ENCODE measurements at regions not wholly inside any gene's neighbourhood (a gene's known extent, or its start where the extent isn't known, plus 50 kb on each side); places are given as distances from the start of the nearest gene placed in this dataset.
"Not testable (repeated sequence)": the region's sequence is repeated elsewhere in the genome, so short reads cannot be mapped to it uniquely, and the experiment has no call there.

DNA sequence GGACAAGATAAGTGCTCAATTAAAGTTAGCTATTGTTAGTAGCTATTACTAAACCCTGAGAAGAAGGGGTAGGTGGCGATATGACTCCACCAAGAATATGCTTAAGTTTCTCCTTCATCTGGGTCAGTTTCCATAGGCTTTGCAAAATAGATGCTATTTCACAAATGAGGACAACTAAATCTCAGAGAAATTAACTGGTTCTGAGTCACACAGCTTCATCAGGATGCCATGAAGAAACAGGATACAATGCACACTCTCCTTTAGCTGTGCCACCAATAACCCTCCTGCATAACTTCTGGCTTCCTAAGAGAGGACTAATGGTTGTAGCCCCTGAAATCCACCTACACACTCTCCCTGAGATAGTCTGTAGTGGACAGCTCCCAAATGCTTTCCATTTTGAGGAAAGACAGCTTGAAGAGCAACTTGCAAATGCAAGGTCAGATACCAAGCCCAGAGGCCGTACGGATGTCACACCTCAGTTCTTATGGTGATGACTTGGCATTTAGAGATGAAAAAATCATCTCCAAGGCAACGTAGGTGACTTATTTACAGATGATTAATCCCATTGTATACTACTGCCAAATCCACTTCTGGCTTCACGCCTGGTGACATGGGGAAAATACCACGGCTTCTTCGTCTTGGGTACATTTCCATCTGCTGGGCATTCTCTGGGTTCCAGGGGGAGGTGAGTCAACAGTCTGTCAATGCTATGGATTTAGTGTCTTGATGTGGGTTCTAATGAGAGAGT, 251.4 kb upstream of the IL12B start:
- Histone ChIP-seq H3K27ac (no peak overlapping the region), H3K4me2 (no peak overlapping the region), H3K9ac (no peak overlapping the region), H3K9me3 (replicated peaks in 1 of 11) (peaks cover 0 to 9% (median 0%) of the 10 kb centered on the region in 11 experiments; a peak in 1 of 22 replicates), H4K20me1 (no peaks in the 10 kb centered on the region), H3K4me3 (no peak overlapping the region), H3K36me3 (no peaks in the 10 kb centered on the region), H3K4me1 (peaks cover 0 to 5% (median 0%) of the 10 kb centered on the region in 10 experiments; a peak in 3 of 20 replicates), H3K27me3 (no peaks in the 10 kb centered on the region)
- no peak for TF ChIP-seq Cebpa-rat (IDR thresholded peaks at IDR 0.05)

DNA sequence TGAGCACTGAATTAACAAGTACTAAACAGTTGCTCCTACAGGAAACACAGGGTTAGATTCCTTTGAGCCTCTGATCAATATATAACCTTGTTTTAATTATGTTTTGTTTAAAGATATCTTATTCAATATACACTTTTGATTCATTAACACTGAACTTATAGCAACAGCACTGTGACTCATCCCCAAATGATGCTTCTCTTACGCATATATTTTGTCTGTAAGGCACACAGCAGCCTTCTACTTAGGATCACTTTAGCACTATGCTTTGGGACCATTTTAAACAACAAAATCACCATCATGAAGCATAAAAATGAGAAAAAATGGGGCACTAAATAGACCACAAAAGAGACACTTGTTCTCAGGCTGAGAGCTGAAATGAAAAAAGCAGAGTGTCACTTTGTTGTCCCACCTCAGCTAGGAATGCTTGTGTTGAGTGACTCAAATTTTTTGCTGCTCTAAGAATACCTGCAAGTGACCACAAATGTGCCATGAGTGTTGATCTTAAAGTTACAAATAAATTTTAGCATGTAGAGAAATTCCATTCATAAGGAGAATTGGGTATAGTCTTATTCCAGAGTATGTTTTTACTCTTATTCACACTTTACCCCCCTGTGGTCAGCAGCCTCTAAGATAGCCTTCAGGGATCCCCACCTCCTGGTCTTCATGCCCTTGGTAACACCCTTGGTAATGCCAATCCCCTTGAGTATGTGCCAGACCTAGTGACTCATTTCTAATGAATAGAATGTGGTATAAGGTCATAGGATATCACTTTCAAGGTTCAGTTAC, 252.7 kb upstream of the IL12B start:
- no peaks in the 10 kb centered on the region for H3K36me3 ChIP-seq
- H3K4me3 ChIP-seq: no peak overlapping the region
- no peak overlapping the region for H3K27ac ChIP-seq
- H3K9ac ChIP-seq: no peak overlapping the region
- H4K20me1 ChIP-seq: no peaks in the 10 kb centered on the region
- no peaks in the 10 kb centered on the region for H3K4me1 ChIP-seq
- no peaks in the 10 kb centered on the region for H3K27me3 ChIP-seq
- H3K9me3 ChIP-seq (replicated peaks in 1 of 11): peaks cover 0 to 9% (median 0%) of the 10 kb centered on the region in 11 experiments; a peak in 1 of 22 replicates
- no peak for TF ChIP-seq Cebpa-rat (IDR thresholded peaks at IDR 0.05)
- H3K4me2 ChIP-seq: no peak overlapping the region

GRCh38 chr5:159586921-159587320, 256.6 kb upstream of the IL12B start:
- H3K9ac ChIP-seq: no peak overlapping the region
- no peak overlapping the region for H3K4me3 ChIP-seq
- no peak overlapping the region for H3K4me2 ChIP-seq
- H3K36me3 ChIP-seq: no peaks in the 10 kb centered on the region
- H4K20me1 ChIP-seq: no peaks in the 10 kb centered on the region
- H3K27ac ChIP-seq: no peak overlapping the region
- peaks cover 0 to 9% (median 0%) of the 10 kb centered on the region in 11 experiments; a peak in 2 of 22 replicates for H3K9me3 ChIP-seq (replicated peaks in 1 of 11)
- no peaks in the 10 kb centered on the region for H3K4me1 ChIP-seq
- no peaks in the 10 kb centered on the region for H3K27me3 ChIP-seq
- TF ChIP-seq Cebpa-rat (IDR thresholded peaks at IDR 0.05): no peak

DNA sequence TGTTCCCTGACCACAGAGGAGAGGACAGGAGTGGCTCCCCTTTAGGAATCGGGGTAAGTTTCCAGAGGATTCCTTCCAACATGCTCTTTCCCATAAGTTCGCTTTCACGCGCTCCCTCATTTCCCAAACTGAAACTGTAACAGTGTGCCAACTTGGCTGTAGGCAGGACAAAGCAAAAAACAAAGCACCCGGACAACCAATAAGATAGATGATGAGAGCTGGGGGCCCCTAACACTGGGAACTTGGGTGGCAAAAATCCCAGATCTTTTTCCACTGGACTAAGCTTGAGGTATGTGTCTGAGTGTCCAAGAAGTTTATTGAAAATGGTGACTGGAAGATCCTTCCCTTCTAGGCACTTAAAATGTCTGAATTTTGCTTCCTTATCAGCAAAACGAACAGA, 258.7 kb upstream of the IL12B start:
- Histone ChIP-seq H3K4me2 (no peak overlapping the region), H3K27ac (no peak overlapping the region), H3K27me3 (no peaks in the 10 kb centered on the region), H3K4me1 (no peaks in the 10 kb centered on the region), H3K4me3 (no peak overlapping the region), H3K36me3 (no peaks in the 10 kb centered on the region), H4K20me1 (no peaks in the 10 kb centered on the region), H3K9ac (no peak overlapping the region), H3K9me3 (replicated peaks in 1 of 11) (no peaks in the 10 kb centered on the region; a peak in 1 of 22 replicates)
- no peak for TF ChIP-seq Cebpa-rat (IDR thresholded peaks at IDR 0.05)

DNA sequence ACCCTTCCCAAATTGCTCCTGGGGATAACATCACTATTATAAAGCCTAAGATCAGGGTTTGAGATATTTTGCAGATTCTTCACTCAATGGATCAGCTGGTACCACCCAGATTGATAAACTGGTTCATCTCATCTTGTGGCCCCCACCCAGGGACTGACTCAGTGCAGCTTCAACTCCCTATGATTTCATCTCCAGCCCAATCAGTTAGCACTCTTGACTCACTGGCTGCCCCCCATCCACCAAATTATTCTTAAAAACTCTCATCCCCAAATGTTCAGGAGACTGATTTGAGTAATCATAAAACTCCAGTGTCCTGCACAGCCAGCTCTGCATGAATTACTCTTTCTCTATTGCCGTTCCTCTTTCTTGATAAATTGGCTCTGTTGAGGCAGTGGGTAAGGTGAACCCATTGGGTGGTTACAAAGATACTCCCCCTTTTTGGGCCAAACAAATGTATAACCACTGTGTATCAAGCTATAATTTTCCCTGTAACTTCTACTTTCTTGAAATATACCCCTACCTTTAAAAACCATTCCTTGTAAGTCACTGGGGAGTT, 263.3 kb upstream of the IL12B start:
- Histone ChIP-seq H3K4me2 (no peak overlapping the region), H3K4me1 (no peaks in the 10 kb centered on the region), H3K27me3 (no peaks in the 10 kb centered on the region), H3K4me3 (no peak overlapping the region), H3K36me3 (no peaks in the 10 kb centered on the region), H3K9ac (no peak overlapping the region), H4K20me1 (no peaks in the 10 kb centered on the region), H3K27ac (no peak overlapping the region), H3K9me3 (replicated peaks in 1 of 11) (peaks cover 0 to 15% (median 10%) of the 10 kb centered on the region in 11 experiments; a peak in 12 of 22 replicates)
- TF ChIP-seq Cebpa-rat (IDR thresholded peaks at IDR 0.05): no peak

- H4K20me1 ChIP-seq, H3K4me2 ChIP-seq, H3K27ac ChIP-seq, H3K4me1 ChIP-seq, H3K36me3 ChIP-seq, H3K9ac ChIP-seq, H3K27me3 ChIP-seq, H3K4me3 ChIP-seq: not testable (repeated sequence)
- H3K9me3 ChIP-seq (replicated peaks in 1 of 11): peaks cover 5 to 21% (median 13%) of the 10 kb centered on the region in 11 experiments; a peak in 12 of 22 replicates
Measured at GRCh38 chr5:159595561-159595960, 265.3 kb upstream of the IL12B start.

- Histone ChIP-seq H3K4me2 (no peak overlapping the region; a peak in 1 of 22 replicates), H3K9me3 (replicated peaks in 1 of 11) (peaks cover 8 to 18% (median 13%) of the 10 kb centered on the region in 11 experiments; a peak in 21 of 22 replicates), H3K27ac (no peak overlapping the region), H4K20me1 (no peaks in the 10 kb centered on the region), H3K4me1 (no peaks in the 10 kb centered on the region), H3K9ac (no peak overlapping the region), H3K27me3 (no peaks in the 10 kb centered on the region), H3K4me3 (no peak overlapping the region), H3K36me3 (no peaks in the 10 kb centered on the region)
- no peak for TF ChIP-seq Cebpa-rat (IDR thresholded peaks at IDR 0.05)
Measured at GRCh38 chr5:159601216-159601615, 270.9 kb upstream of the IL12B start.

DNA sequence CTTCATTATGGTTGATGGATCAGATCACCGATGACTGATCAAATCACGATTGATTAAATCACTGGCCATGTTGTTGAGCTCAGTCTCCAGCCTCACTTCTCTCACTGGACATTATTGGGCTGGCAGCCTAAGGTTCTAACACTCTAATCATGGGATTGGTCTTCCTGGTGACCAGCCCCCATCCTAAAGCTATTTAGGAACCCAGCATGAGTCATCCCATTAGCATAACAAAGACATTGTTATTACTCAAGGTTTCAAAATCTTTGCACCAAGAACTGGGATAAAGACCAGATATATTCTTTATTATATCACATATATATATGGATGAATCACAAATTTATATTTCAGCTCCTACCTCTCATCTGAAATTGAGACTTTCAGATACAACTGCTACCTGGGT, 272.1 kb upstream of the IL12B start:
- Histone ChIP-seq H3K27ac (no peak overlapping the region), H4K20me1 (no peaks in the 10 kb centered on the region), H3K36me3 (no peaks in the 10 kb centered on the region), H3K4me1 (no peaks in the 10 kb centered on the region), H3K9ac (no peak overlapping the region), H3K27me3 (no peaks in the 10 kb centered on the region), H3K9me3 (replicated peaks in 1 of 11) (peaks cover 8 to 18% (median 12%) of the 10 kb centered on the region in 11 experiments; a peak in 21 of 22 replicates), H3K4me3 (no peak overlapping the region), H3K4me2 (no peak overlapping the region)
- TF ChIP-seq Cebpa-rat (IDR thresholded peaks at IDR 0.05): no peak

GRCh38 chr5:159605585-159605984, 275.3 kb upstream of the IL12B start:
- Histone ChIP-seq H3K9ac (no peak overlapping the region), H4K20me1 (no peaks in the 10 kb centered on the region), H3K4me1 (no peaks in the 10 kb centered on the region), H3K27ac (no peak overlapping the region), H3K4me2 (no peak overlapping the region), H3K4me3 (no peak overlapping the region), H3K9me3 (replicated peaks in 1 of 11) (peaks cover 8 to 19% (median 10%) of the 10 kb centered on the region in 11 experiments; a peak in 21 of 22 replicates), H3K27me3 (no peaks in the 10 kb centered on the region), H3K36me3 (no peaks in the 10 kb centered on the region)
- TF ChIP-seq Cebpa-rat (IDR thresholded peaks at IDR 0.05): no peak
